HCEC 1CT (cell line): ENCODE measurements at regions not wholly inside any gene's neighbourhood (a gene's known extent, or its start where the extent isn't known, plus 50 kb on each side); places are given as distances from the start of the nearest gene placed in this dataset.
"Not testable (repeated sequence)": the region's sequence is repeated elsewhere in the genome, so short reads cannot be mapped to it uniquely, and the experiment has no call there.

ENCODE experiments used
- DNase-seq: peaks from one replicate; pipeline ENCODE4 v3.0.0-alpha.2; 2017

DNA sequence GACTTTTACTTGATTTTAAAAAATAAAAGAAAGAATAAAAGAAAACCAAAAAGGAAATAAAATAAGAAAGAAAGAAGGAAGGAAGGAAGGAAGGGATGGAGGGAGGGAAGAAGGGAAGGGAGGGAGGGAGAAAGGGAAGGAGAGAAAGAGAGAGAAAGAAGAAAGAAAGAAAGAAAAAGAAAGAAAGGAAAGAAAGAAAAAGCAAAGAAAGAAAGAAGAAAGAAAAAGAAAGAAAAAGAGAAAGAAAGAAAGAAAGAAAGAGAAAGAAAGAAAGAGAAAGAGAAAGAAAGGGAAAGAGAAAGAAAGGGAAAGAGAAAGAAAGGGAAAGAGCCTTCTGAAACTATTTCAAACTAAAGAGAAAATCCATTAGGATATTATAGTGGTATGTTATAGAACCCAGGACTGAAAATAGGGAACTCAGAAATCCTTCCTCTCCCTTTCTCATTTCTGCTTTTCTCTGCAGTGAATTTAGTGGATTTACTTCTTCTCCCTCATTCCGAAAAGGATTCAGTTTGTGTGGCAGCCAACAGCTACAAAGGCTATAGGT is 414.7 kb upstream of the CCNG1 start:
- no peak for DNase-seq

DNA sequence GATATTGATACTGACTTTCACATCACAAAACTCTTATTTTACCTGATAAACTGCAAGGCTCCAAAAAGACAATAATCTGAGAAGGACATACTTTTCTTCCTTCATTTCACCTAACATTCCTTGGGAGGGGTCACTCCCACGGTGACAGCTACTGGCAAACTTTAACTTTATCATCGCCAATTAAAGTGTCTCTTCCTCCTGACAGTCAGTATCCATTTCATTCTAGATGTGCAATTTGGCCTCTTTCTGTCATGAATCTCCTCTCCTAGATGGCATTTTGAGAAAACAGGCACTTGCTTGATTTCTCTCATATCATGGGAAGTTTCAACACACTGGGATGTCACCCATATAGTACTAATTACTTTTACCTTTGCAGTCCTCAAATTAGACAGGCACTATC is 413.5 kb upstream of the CCNG1 start:
- DNase-seq = no peak

- no peak for DNase-seq
These were observed 412.5 kb upstream of the CCNG1 start for GRCh38 chr5:163024936-163025335.

DNA sequence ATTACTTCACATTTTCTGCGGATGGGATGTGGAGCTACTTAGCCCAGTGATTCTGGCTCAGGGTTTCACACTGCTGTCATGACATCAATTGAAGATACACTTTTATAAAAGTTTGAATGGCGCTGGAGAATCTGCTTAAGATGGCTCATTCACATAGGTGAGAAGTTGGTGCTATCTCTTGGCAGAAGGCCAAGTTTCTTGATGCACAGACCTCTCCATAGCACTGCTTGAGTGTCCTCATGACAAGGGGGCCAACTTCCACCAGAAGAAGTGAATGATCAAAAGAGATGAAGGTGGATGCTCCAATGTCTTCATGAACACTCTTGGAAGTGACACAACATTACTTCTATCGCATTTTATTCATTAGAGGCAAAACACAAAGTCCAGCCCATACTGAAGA is 403.7 kb upstream of the CCNG1 start:
- DNase-seq = no peak

DNA sequence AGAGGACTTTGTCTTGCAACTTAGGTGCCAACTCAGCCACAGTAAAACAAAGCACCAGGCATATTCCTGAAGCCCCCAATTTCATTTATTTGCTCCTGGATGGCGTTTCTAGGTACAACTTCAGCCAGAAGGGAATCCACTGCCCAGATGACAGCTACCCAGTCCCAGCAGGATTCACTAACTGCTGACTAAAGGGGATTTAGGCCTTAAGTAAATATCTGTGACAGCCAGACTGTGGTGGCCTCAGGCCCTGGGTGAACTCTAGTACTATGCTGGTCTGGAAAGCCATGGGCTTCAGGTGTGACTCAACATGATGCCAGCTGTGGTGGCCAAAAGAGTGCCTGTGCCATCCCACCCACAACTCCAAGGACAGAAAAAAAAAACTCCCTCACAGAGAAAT is 396.1 kb upstream of the CCNG1 start:
- DNase-seq = no peak

DNA sequence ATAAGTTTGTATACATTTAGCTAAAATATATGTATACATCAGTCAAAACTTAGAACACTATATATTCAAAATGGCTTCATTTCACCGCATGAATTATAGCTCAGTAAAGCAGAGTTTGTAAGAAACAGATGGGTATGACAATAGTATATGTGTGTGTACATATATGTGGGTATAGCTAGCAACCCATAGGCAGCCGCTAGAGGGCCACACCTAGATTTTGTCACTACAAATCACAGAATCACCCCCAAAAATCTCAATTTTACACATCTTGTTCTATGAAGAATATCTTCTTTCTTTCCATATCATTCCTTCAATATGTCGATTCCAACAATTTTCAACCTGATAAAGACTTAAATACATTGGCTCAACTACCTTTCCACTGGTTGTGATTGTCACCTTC is 357.8 kb upstream of the CCNG1 start:
- no peak for DNase-seq

DNA sequence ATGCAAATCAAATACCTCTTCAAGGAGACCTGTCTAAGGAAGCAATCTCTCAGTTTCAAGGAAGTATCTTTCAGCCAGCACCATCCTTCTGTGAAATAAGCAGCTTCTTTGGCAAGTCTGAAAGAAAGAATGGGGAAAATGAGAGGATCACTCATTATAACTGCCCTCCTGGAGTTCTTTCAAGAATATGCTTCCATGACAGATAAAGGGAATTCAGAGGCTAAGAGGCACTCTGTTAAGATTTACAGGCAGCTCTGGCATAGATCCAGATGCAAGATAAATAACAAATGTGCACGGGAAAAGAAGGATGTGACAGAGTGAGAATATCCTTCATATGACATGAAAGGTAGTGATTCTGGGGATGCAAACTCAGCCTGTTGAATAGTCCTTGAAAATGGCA is 348.2 kb upstream of the CCNG1 start:
- no peak for DNase-seq

GRCh38 chr5:163089926-163090325 is 347.5 kb upstream of the CCNG1 start:
- DNase-seq = no peak

DNA sequence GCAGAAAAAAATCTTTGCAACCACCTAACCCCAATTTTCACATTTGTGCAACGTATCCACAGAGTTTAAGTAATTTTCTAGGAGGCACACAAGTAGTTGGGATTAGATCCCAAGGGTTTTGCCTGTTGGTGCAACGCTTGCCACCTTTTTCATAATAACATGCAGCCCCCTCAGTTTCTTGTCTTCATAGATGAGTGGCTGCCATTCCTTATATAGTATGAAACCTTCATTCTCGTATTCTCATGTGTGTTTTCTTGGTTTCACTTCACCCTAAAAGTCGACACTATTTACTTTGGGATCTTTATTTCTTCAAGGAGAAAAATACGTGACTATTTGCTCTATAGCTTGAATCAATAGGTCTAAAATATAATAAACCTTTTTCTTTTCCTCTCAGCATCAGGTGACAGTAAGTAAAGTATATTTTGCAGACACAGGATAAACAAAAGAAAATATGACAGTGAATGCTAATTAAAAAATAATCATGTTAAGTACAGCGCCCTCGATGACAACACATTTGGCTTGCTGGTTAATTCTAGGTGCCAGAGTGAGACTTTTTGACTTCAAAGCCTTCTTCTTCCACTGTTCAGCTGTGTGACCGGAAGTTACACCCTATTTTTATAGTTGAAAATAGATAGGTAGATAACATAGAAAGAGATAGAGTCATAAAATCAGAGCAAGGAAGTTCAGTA is 342.8 kb upstream of the CCNG1 start:
- DNase-seq = no peak

DNA sequence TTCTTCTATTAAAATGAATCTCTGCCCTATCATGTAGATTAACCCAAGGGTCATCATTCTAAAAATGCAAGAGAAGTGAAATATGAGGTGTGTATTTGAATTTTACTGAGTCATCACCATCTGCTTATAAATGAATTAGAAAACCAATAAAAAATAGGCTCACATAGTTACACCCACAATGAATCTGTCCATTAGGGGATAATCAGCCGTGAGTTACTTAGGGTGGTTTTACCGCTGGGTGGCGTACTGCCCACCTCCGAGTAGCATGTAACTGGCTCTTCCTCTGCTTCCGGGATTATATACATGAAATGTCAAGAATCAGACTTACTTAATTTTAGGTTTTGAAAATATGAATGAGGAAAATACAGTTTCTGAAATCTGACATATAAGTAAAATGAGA is 332.9 kb upstream of the CCNG1 start:
- DNase-seq = no peak

DNA sequence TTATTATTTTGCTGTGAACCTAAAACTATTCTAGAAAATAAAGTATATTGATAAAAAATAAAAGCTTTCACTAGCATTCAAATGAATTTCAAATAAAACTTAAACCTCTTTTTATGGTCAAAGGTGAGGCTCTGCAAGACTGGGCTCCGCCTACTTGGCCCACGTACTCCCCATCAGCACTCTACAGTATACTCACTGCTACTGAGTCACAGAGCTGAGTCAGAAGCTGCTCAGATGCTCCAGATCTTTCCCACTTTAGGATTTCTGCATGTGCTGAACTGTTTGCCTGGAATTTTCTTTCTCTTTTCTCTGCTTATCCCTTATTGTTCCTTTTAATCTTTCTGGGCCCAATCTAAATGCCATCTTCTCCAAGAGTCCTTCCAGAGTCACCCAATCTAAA is 331.9 kb upstream of the CCNG1 start:
- DNase-seq = no peak

DNA sequence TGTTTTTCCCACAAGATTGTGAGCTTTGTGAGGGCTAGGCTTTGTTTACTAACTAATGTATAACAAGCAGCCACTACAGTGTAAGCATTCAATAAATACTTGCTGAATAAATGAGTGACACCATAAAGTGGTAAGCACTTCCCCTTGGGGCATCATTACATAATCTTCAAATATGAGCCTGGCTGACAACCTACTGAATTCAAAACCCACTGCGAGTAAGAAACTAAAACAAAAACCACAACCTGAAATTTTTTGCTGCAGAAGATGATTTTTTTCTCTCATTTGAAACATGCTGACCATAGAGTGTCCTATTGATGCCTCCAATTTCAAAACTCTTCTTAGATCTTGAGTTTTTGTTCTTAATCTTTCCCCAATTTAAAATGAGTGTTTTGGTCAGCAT is 331.3 kb upstream of the CCNG1 start:
- no peak for DNase-seq

DNA sequence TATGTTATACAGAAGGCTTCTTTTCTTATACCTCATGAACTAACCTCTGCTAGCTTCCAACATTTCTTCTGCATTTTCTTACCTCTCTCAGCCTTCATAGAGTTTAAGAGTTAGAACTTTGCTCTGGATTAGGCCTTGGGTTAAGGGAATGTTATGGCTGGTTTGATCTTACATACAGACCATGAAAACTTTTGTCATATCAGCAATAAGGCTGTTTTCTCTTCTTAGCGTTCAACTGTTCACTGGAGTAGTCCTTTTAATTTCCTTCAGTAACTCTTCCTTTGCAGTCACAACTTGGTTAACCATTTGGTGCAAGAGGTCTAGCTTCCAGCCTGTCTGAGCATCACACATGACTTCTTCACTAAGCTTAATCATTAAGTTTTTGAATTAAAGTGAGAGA is 329.0 kb upstream of the CCNG1 start:
- no peak for DNase-seq

- no peak for DNase-seq
These were observed 322.4 kb upstream of the CCNG1 start for GRCh38 chr5:163115011-163115410.

GRCh38 chr5:163116618-163117017 is 320.8 kb upstream of the CCNG1 start:
- not testable (repeated sequence) for DNase-seq

GRCh38 chr5:163134061-163134460 is 303.3 kb upstream of the CCNG1 start:
- no peak for DNase-seq

DNA sequence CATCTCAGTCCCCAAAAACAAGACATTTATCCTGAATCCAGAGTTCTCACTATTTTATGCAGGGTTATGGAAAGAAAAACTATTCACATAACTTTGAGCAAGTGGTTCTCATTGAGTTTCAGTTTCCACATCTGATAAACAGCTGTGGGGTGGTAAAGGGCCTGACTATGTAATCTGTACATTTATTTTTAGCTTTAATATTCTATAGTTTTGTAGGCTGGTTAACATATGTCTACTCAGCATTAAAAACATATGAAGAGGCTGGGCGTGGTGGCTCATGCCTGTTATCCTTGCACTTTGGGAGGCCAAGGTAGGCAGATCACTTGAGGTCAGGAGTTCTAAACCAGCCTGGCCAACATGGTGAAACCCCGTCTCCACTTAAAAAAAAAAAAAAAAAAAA is 301.5 kb upstream of the CCNG1 start:
- DNase-seq = no peak

- DNase-seq = no peak
These were observed 275.9 kb upstream of the CCNG1 start for GRCh38 chr5:163161512-163161911.

GRCh38 chr5:163162645-163163044 is 274.8 kb upstream of the CCNG1 start:
- no peak for DNase-seq

- DNase-seq = no peak
These were observed 273.5 kb upstream of the CCNG1 start for GRCh38 chr5:163163858-163164257.

DNA sequence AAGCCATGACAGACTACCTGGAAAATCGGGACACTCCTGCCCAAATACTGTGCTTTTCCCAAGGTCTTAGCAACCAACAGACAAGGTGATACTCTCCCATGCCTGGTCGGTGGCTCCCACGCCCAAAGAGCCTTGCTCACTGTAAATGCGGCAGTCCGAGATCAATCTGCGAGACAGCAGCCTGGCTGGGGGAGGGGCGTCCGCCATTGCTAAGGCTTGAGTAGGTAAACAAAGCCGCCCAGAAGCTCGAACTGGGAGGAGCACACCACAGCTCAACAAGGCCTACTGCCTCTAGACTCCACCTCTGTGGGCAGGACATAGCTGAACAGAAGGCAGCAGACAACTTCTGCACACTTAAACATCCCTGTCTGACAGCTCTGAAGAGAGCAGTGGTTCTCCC is 272.1 kb upstream of the CCNG1 start:
- DNase-seq = no peak

DNA sequence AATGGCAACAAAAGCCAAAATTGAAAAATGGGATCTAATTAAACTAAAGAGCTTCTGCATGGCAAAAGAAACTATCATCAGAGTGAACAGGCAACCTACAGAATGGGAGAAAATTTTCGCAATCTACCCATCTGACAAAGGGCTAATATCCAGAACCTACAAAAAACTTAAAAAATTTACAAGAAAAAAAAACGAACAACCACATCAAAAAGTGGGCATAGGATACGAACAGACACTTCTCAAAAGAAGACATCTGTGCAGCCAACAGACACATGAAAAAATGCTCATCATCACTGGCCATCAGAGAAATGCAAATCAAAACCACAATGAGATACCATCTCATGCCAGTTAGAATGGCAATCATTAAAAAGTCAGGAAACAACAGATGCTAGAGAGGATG is 267.2 kb upstream of the CCNG1 start:
- not testable (repeated sequence) for DNase-seq

GRCh38 chr5:163172540-163173338 is 264.7 kb upstream of the CCNG1 start:
- no peak for DNase-seq

DNA sequence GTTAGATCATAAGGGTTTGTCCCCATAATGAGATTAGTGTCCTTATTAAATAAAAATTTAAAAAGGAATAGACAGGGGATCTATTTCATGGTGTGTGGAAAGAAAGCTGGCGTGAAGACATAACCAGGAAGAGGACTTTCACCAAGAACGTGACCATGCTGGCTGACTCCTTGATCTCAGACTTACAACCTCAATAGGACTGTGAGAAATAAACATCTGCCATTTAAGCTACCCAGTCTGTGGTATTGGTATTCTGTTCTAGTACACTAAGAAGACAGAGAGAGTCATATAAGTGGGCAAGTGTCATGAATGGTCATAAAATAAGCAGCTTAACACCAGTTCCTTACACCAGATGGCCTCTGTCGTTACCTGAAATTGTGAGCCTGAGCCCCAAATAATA is 259.4 kb upstream of the CCNG1 start:
- DNase-seq = no peak

GRCh38 chr5:163185315-163185714 is 252.1 kb upstream of the CCNG1 start:
- no peak for DNase-seq
